Gastrocnemius medialis (tissue), 4 donors: ENCODE measurements at regions not wholly inside any gene's neighbourhood (a gene's known extent, or its start where the extent isn't known, plus 50 kb on each side); places are given as distances from the start of the nearest gene placed in this dataset.

Experiments
- ATAC-seq, 2 donors: fragments of 150-250 bp; one replicate each; pipeline ENCODE4 v1.9.1; 2016
- DNase-seq, 2 donors: peaks; one replicate each; pipeline ENCODE4 v3.0.0-alpha.2; 2019
- H3K27ac ChIP-seq, 4 donors: fragments of 200-600 bp; sonication (generic); 1 replicate in 1 of 4; 2 replicates in 3 of 4; pipeline ENCODE4 v1.5.1; 2016 to 2018; ENCODE audit warnings: mild to moderate bottlenecking in 2 of 4, moderate library complexity in 1 of 4
- H3K27me3 ChIP-seq, 3 donors: fragments of 200-600 bp; sonication (generic) in 2 of 3; 1 replicate in 1 of 3; 2 replicates in 2 of 3; pipeline versions ENCODE4 v1.5.1 to v1.6.0; 2016 to 2019; ENCODE audit warnings: mild to moderate bottlenecking in 1 of 3, moderate library complexity in 1 of 3
- H3K36me3 ChIP-seq, 2 donors: fragments of 200-600 bp; sonication (generic) in 1 of 2; one replicate each; pipeline ENCODE4 v1.5.1; 2017 to 2018
- H3K4me1 ChIP-seq, 2 donors: fragments of 200-600 bp; sonication (generic) in 1 of 2; one replicate each; pipeline ENCODE4 v1.5.1; 2016 to 2017; ENCODE audit warnings: mild to moderate bottlenecking in 2 of 2
- H3K4me3 ChIP-seq, 4 donors: fragments of 200-600 bp; sonication (generic) in 3 of 4; 1 replicate in 1 of 4; 2 replicates in 3 of 4; pipeline ENCODE4 v1.5.1; 2016 to 2019; ENCODE audit warnings: mild to moderate bottlenecking in 2 of 4
- H3K9me3 ChIP-seq, 3 donors: fragments of 200-600 bp; sonication (generic) in 2 of 3; 1 replicate in 1 of 3; 2 replicates in 2 of 3; pipeline ENCODE4 v1.5.1; 2016 to 2019
- CTCF ChIP-seq, 5 experiments: fragments of 450-650 bp in 3 of 5; fragments of 200-600 bp in 2 of 5; sonication (generic) in 2 of 5; IDR thresholded peaks in 4 of 5; conservative IDR thresholded peaks in 1 of 5; 1 replicate in 4 of 5; 2 replicates in 1 of 5; pipeline ENCODE4 v1.5.1; 2016 to 2019; ENCODE audit warnings: antibody characterized with exemption in 5 of 5, mild to moderate bottlenecking in 3 of 5, moderate library complexity in 3 of 5
- POLR2A ChIP-seq, 2 donors: fragments of 450-650 bp; IDR thresholded peaks; one replicate each; pipeline ENCODE4 v1.6.1; 2017; ENCODE audit warnings: antibody characterized with exemption in 2 of 2, mild to moderate bottlenecking in 2 of 2, moderate library complexity in 2 of 2
- in situ Hi-C, 4 donors: fragments of 200-750 bp; cut with MboI; loops; one replicate each; pipeline versions ENCODE4 v1.15.0 to v1.8.0; 2017; ENCODE audit warnings: low sequenced_read_pairs in 4 of 4
- intact Hi-C: fragments of 100-400 bp; cut with DNase I; formaldehyde crosslinking; loops from one replicate; pipeline ENCODE4 v1.15.1; 2023; ENCODE audit warnings: low total_unique reads

- intact Hi-C loops, result no loop called here
- TF ChIP-seq CTCF (IDR thresholded peaks at IDR 0.05 in 4 of 5, conservative IDR thresholded peaks at IDR 0.05 in 1 of 5) (no peak), POLR2A (IDR thresholded peaks at IDR 0.05) (no peak)
- DNase-seq (no peak), ATAC-seq (no peak)
- Histone ChIP-seq H3K9me3 (no peaks in the 10 kb centered on the region), H3K4me3 (no peak overlapping the region), H3K4me1 (no peaks in the 10 kb centered on the region), H3K27me3 (no peaks in the 10 kb centered on the region), H3K27ac (no peak overlapping the region), H3K36me3 (no peaks in the 10 kb centered on the region)
- in situ Hi-C loops, result no loop called here
These were observed 441.6 kb downstream of the SIPA1L2 start for GRCh38 chr1:232188318-232188717.

- ATAC-seq, result no peak
- in situ Hi-C loops, result no loop called here
- no peak for DNase-seq
- no peaks in the 10 kb centered on the region for H3K4me1 ChIP-seq
- H3K4me3 ChIP-seq, result no peak overlapping the region
- no peak overlapping the region for H3K27ac ChIP-seq
- H3K9me3 ChIP-seq, result no peaks in the 10 kb centered on the region
- H3K36me3 ChIP-seq, result no peaks in the 10 kb centered on the region
- TF ChIP-seq POLR2A (IDR thresholded peaks at IDR 0.05) (no peak), CTCF (IDR thresholded peaks at IDR 0.05 in 4 of 5, conservative IDR thresholded peaks at IDR 0.05 in 1 of 5) (no peak)
- intact Hi-C loops, result no loop called here
- H3K27me3 ChIP-seq, result no peaks in the 10 kb centered on the region
These were observed 443.0 kb downstream of the SIPA1L2 start for GRCh38 chr1:232186931-232187330.

- no peak for ATAC-seq
- in situ Hi-C loops (no loop called here), intact Hi-C loops (no loop called here)
- no peak overlapping the region for H3K27ac ChIP-seq
- DNase-seq, result no peak
- H3K27me3 ChIP-seq, result no peaks in the 10 kb centered on the region
- no peaks in the 10 kb centered on the region for H3K36me3 ChIP-seq
- no peak for TF ChIP-seq POLR2A (IDR thresholded peaks at IDR 0.05)
- no peak for TF ChIP-seq CTCF (IDR thresholded peaks at IDR 0.05 in 4 of 5, conservative IDR thresholded peaks at IDR 0.05 in 1 of 5)
- H3K9me3 ChIP-seq, result no peaks in the 10 kb centered on the region
- H3K4me1 ChIP-seq, result no peaks in the 10 kb centered on the region
- no peak overlapping the region for H3K4me3 ChIP-seq
These were observed 445.1 kb downstream of the SIPA1L2 start for GRCh38 chr1:232184561-232185530.

- in situ Hi-C loops, result no loop called here
- Histone ChIP-seq H3K27ac (no peak overlapping the region), H3K36me3 (no peaks in the 10 kb centered on the region), H3K9me3 (no peaks in the 10 kb centered on the region), H3K4me3 (no peak overlapping the region), H3K27me3 (no peaks in the 10 kb centered on the region), H3K4me1 (no peaks in the 10 kb centered on the region)
- ATAC-seq (no peak), DNase-seq (no peak)
- intact Hi-C loops, result no loop called here
- no peak for TF ChIP-seq POLR2A (IDR thresholded peaks at IDR 0.05)
- TF ChIP-seq CTCF (IDR thresholded peaks at IDR 0.05 in 4 of 5, conservative IDR thresholded peaks at IDR 0.05 in 1 of 5), result no peak
These were observed 446.1 kb downstream of the SIPA1L2 start for GRCh38 chr1:232183802-232184201.
